VCaP (cell line): ENCODE measurements at regions not wholly inside any gene's neighbourhood (a gene's known extent, or its start where the extent isn't known, plus 50 kb on each side); places are given as distances from the start of the nearest gene placed in this dataset.

Experiments used
- H3K27ac ChIP-seq: fragments of 450-650 bp; 2 replicates; pipeline ENCODE4 v1.5.1; 2017
- TF ChIP-seq, protein P1 (sequence below): fragments of 450-650 bp; conservative IDR thresholded peaks from 2 replicates; pipeline ENCODE4 v1.5.1; 2017; ENCODE audit warnings: mild to moderate bottlenecking, moderate library complexity

DNA sequence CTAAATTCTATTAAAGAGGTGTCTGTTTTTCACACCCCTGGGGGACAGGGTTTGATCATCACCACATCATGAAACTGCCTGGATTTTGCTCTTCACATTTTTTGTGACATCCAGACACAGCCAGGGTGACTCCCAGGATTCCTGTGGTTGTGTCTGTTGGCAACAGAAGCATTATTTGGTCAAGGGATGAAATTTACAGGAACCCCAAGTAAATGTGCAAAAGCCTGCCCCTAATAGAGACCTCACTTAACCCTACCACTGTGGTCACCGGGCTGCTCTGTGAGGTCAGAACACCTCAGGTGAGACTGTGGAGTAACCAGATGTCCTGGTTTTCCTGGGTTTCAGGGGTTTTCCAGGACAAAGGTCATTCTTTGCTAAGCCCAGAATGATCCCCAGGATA lies 103.8 kb downstream of the DAD1 start:
- TF ChIP-seq, protein P1, sequence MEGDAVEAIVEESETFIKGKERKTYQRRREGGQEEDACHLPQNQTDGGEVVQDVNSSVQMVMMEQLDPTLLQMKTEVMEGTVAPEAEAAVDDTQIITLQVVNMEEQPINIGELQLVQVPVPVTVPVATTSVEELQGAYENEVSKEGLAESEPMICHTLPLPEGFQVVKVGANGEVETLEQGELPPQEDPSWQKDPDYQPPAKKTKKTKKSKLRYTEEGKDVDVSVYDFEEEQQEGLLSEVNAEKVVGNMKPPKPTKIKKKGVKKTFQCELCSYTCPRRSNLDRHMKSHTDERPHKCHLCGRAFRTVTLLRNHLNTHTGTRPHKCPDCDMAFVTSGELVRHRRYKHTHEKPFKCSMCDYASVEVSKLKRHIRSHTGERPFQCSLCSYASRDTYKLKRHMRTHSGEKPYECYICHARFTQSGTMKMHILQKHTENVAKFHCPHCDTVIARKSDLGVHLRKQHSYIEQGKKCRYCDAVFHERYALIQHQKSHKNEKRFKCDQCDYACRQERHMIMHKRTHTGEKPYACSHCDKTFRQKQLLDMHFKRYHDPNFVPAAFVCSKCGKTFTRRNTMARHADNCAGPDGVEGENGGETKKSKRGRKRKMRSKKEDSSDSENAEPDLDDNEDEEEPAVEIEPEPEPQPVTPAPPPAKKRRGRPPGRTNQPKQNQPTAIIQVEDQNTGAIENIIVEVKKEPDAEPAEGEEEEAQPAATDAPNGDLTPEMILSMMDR, result no peak
- no peak overlapping the region for H3K27ac ChIP-seq

DNA sequence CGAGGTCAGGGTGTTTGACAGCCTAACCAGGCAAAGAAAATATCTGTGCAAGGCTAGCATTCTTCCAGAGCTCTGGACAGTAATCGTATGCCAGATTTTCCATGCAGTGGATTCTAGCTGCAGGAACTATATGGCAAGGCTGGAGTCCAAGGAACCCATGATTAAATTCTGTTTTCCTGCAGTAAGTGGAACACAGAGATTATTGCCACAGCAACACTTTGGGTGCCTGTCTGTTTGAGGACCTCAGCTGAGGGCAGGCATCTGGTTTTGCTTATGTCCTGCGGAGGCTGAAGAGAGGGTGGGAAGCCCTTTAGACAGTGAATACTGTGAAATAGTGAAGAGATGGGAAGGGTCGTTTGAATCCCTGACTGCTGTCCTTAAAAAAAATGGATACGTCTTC lies 104.4 kb downstream of the DAD1 start:
- TF ChIP-seq, protein P1, result no peak
- no peak overlapping the region for H3K27ac ChIP-seq

DNA sequence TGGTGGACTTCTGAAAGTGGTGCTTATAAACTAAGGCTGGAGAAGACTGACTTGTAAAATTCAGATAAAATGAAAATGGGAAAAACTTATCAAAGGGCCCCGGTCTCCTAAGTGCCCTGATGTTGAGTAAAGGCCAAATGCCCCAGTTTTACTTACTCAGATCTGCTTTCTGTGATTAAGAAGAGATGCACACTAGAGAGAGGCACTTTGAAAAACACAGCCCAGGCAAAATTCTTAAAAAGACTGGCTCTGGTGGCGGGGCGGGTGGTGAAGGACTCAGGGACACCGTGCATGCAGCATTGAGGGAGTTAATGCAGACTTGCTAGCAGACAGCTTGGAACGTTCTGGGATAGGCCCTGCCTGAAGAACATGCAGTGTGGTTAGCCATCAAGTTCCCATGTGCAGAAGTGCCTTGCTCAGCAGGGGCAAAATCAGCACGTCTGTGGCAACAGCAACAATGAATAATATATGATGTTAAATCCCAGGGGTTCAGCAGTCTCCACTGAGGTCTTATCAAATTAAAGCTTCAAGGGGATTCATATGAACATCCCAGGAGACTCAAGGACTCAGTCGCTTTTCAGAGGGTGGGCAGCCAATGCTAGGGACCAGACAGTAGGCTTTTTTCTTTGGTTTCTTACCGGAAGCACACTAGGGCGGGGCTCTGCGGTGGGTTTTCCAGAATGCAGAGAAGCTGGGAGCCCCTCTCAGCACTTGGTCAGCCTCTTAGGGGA lies 105.0 kb downstream of the DAD1 start:
- H3K27ac ChIP-seq, result no peak overlapping the region
- TF ChIP-seq, protein P1, result no peak

DNA sequence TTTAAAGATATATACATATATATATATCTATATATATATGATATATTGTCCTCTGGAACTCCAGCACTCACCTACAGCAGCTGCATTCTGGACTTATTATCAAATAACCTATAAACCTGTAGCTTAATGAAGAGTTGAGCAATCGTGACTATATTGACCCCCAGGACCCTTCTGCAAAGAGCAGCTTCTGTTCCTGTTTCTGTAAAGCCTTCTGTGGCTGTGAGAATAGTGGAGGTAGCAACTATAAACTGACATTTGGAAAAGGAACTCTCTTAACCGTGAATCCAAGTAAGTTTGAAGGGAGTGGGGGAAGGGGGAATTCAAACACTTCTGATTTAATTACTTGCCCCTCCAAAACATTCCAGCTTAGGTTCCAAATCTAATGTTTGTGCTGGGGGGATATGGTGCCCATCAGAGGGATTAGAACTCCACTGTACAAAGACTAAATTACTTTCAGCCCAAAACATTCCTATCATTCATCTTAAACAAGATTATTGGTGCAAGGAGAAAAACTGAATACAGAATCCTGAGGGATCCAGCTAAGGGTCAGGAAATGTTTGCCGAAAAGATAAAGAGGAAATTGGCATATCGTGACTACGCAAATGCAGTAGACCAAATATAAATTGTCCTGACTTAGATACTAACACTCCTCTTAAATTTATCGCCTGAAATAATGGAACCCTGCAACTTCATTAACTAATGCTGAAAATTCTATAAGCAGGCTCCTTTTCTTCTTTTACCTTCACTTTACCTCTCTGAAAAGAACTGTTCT lies 106.1 kb downstream of the DAD1 start:
- TF ChIP-seq, protein P1, result no peak
- H3K27ac ChIP-seq, result no peak overlapping the region

DNA sequence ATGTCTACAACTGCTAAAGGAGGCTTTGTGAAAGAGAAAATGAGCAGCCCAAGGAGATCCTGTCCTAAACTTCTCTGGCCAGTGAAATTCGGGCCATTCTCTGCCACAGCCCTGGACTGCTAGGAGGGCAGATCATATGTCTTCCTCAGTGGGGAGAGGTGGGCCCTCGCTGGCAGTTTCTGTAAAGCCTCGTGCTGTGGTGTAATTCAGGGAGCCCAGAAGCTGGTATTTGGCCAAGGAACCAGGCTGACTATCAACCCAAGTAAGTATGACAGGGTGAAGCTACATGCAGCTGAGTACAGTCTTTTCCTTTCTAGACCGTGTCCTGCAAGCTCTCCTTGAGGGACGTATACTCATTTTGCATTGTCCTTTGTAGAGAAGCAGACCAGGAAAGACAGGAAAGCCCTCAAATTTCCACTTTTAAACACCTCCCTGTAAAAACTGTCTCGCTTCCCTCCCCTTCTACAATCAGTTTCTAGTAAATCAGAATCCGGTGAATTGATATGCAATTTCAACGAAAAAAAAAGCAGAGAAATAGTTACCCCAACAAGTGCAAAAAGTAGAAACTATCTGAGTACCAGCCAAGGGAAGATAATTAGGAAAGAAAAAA lies 106.8 kb downstream of the DAD1 start:
- no peak overlapping the region for H3K27ac ChIP-seq
- TF ChIP-seq, protein P1, result no peak

DNA sequence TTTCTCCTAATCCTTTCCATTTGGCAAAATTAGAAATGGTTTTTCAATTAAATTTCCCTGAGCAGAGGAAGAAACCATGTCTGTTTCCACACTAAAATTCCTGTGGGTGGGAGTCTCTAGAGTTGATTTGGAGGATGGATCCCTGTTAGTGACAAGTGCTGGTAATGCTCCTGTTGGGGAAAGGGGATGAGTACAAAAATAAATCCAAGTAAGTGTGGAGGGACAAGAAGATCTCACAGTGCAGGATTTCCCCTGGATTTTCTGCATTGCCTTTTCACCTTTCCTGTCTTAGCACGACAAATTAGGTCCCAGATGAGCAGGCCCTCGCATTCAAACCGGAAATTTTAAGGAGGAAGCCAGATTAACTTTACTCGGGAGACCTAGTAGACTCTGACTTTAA lies 107.5 kb downstream of the DAD1 start:
- TF ChIP-seq, protein P1, result no peak
- no peak overlapping the region for H3K27ac ChIP-seq

DNA sequence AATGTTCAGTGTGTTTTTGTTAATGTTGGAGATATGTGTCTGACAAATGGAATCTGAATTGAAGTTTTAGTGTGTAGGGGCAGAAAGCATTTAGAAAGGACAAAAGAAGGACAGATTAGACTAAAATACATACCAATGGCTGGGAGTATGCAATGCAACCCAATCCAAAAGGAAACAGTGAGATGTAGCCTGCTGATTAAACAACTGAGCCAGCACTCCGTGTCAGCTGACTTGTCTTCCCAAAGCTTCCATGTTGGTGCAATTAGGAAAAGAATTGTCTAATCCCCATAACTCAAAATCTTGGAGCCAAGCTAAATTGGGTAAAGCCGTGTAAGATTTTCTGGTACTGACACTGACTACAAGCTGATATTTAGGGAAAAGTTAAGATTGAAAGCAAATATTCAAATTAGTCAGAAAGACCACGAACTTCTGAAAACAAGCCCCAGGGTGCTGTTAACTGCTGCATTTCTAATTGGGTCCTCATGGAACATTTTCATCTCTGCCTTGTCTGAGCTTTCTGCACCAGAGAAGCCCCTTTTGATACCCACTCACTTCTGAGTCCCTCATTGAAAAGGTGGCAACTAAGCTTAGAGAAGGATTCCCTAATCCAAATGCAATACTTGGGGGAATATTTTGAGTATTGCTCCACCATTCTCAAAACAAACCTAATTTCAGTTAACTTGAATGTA lies 109.1 kb downstream of the DAD1 start:
- TF ChIP-seq, protein P1, result no peak
- H3K27ac ChIP-seq, result no peak overlapping the region
